ENCODE measurements at regions not wholly inside any gene's neighbourhood (a gene's known extent, or its start where the extent isn't known, plus 50 kb on each side); places are given as distances from the start of the nearest gene placed in this dataset.

GRCh38 chr5:159780246-159780645, 136.0 kb upstream of the ADRA1B start:
- Mint-ChIP-seq H3K36me3 (no peaks in the 10 kb centered on the region), H3K4me1 (peaks cover 4% of the 10 kb centered on the region), H3K27ac (no peak overlapping the region), H3K4me3 (no peak overlapping the region), H3K9me3 (no peaks in the 10 kb centered on the region), H3K27me3 (ENCODE audit: low read depth) (peaks cover 2% of the 10 kb centered on the region)
- no peak for DNase-seq (ENCODE audit: low spot score in 2 of 2, unreplicated experiment in 2 of 2)
- TF ChIP-seq CTCF (IDR thresholded peaks at IDR 0.05; ENCODE audit: unreplicated experiment), result no peak

GRCh38 chr5:159781626-159782157, 134.6 kb upstream of the ADRA1B start:
- Mint-ChIP-seq H3K9me3 (no peaks in the 10 kb centered on the region), H3K36me3 (no peaks in the 10 kb centered on the region), H3K27me3 (ENCODE audit: low read depth) (no peaks in the 10 kb centered on the region), H3K4me1 (peaks cover 10% of the 10 kb centered on the region), H3K27ac (no peak overlapping the region), H3K4me3 (no peak overlapping the region)
- no peak for TF ChIP-seq CTCF (IDR thresholded peaks at IDR 0.05; ENCODE audit: unreplicated experiment)
- no peak for DNase-seq (ENCODE audit: low spot score in 2 of 2, unreplicated experiment in 2 of 2)

GRCh38 chr5:159782197-159782994, 133.9 kb upstream of the ADRA1B start:
- Mint-ChIP-seq H3K4me1 (peaks cover 16% of the 10 kb centered on the region), H3K27me3 (ENCODE audit: low read depth) (no peaks in the 10 kb centered on the region), H3K4me3 (no peak overlapping the region), H3K27ac (no peak overlapping the region), H3K9me3 (no peaks in the 10 kb centered on the region), H3K36me3 (no peaks in the 10 kb centered on the region)
- TF ChIP-seq CTCF (IDR thresholded peaks at IDR 0.05; ENCODE audit: unreplicated experiment), result no peak
- no peak for DNase-seq (ENCODE audit: low spot score in 2 of 2, unreplicated experiment in 2 of 2)

GRCh38 chr5:159782995-159783300, 133.3 kb upstream of the ADRA1B start:
- DNase-seq (ENCODE audit: low spot score in 2 of 2, unreplicated experiment in 2 of 2), result no peak
- Mint-ChIP-seq H3K9me3 (no peaks in the 10 kb centered on the region), H3K27me3 (ENCODE audit: low read depth) (no peaks in the 10 kb centered on the region), H3K4me1 (peaks cover 21% of the 10 kb centered on the region), H3K4me3 (no peak overlapping the region), H3K27ac (no peak overlapping the region), H3K36me3 (no peaks in the 10 kb centered on the region)
- TF ChIP-seq CTCF (IDR thresholded peaks at IDR 0.05; ENCODE audit: unreplicated experiment), result no peak

- Mint-ChIP-seq H3K9me3 (no peaks in the 10 kb centered on the region), H3K4me3 (no peak overlapping the region), H3K27ac (no peak overlapping the region), H3K36me3 (no peaks in the 10 kb centered on the region), H3K4me1 (peaks cover 23% of the 10 kb centered on the region), H3K27me3 (ENCODE audit: low read depth) (no peaks in the 10 kb centered on the region)
- TF ChIP-seq CTCF (IDR thresholded peaks at IDR 0.05; ENCODE audit: unreplicated experiment), result no peak
- DNase-seq (ENCODE audit: low spot score in 2 of 2, unreplicated experiment in 2 of 2), result no peak
Observed at GRCh38 chr5:159783726-159784247, 132.5 kb upstream of the ADRA1B start.

Measured in mesothelial cell of epicardium (in vitro differentiated cells).